NOMO-1 treated with DMSO at 0.1 percent for 48 hours (cell line): ENCODE measurements at regions not wholly inside any gene's neighbourhood (a gene's known extent, or its start where the extent isn't known, plus 50 kb on each side); places are given as distances from the start of the nearest gene placed in this dataset.

ENCODE experiments used
- DNase-seq: peaks from one replicate; lab custom pipeline; 2025; ENCODE audit not compliant: unreplicated experiment; lab: John Stamatoyannopoulos, UW

GRCh38 chr5:124000538-124000937 lies 488.6 kb downstream of the CSNK1G3 start:
- DNase-seq = no peak

- DNase-seq = no peak
Observed at GRCh38 chr5:123997462-123998215, 485.7 kb downstream of the CSNK1G3 start.

GRCh38 chr5:123997064-123997461 lies 485.1 kb downstream of the CSNK1G3 start:
- DNase-seq = no peak

- DNase-seq = no peak
Observed at GRCh38 chr5:123992641-123993040, 480.7 kb downstream of the CSNK1G3 start.

GRCh38 chr5:123987956-123988355 lies 476.0 kb downstream of the CSNK1G3 start:
- no peak for DNase-seq

- peak; percentile 86 for DNase-seq
Observed at GRCh38 chr5:123976379-123977033, 464.5 kb downstream of the CSNK1G3 start.

GRCh38 chr5:123975521-123975920 lies 463.5 kb downstream of the CSNK1G3 start:
- DNase-seq = peak; percentile 77

GRCh38 chr5:123966781-123967180 lies 454.8 kb downstream of the CSNK1G3 start:
- DNase-seq = no peak

GRCh38 chr5:123965626-123966025 lies 453.6 kb downstream of the CSNK1G3 start:
- DNase-seq = no peak

- no peak for DNase-seq
Observed at GRCh38 chr5:123964884-123965283, 452.9 kb downstream of the CSNK1G3 start.

- no peak for DNase-seq
Observed at GRCh38 chr5:123960526-123960925, 448.5 kb downstream of the CSNK1G3 start.

- peak; percentile 18 for DNase-seq
Observed at GRCh38 chr5:123951582-123951977, 439.6 kb downstream of the CSNK1G3 start.

- no peak for DNase-seq
Observed at GRCh38 chr5:123950701-123951581, 439.0 kb downstream of the CSNK1G3 start.

GRCh38 chr5:123949807-123950340 lies 437.9 kb downstream of the CSNK1G3 start:
- no peak for DNase-seq

GRCh38 chr5:123949043-123949804 lies 437.2 kb downstream of the CSNK1G3 start:
- no peak for DNase-seq

GRCh38 chr5:123947797-123948196 lies 435.8 kb downstream of the CSNK1G3 start:
- DNase-seq = no peak

- no peak for DNase-seq
Observed at GRCh38 chr5:123945548-123945947, 433.6 kb downstream of the CSNK1G3 start.

GRCh38 chr5:123943151-123943550 lies 431.2 kb downstream of the CSNK1G3 start:
- no peak for DNase-seq

- no peak for DNase-seq
Observed at GRCh38 chr5:123940416-123940815, 428.4 kb downstream of the CSNK1G3 start.

GRCh38 chr5:123937230-123937629 lies 425.3 kb downstream of the CSNK1G3 start:
- DNase-seq = peak; percentile 35

GRCh38 chr5:123936548-123936947 lies 424.6 kb downstream of the CSNK1G3 start:
- DNase-seq = no peak
